SK-N-SH (cell line): ENCODE measurements at regions not wholly inside any gene's neighbourhood (a gene's known extent, or its start where the extent isn't known, plus 50 kb on each side); places are given as distances from the start of the nearest gene placed in this dataset.

Experiments used
- CTCF ChIA-PET: fragments of 300-600, 350-600 bp; formaldehyde crosslinking; extraction: SDS; loops from one replicate; lab custom pipeline; 2021; lab: Yijun Ruan, JAX
- POLR2A ChIA-PET: fragments of 350-600 bp; sonication (Branson Sonifier 250); formaldehyde crosslinking; extraction: SDS; loops from one replicate; lab custom pipeline; 2020; ENCODE audit warnings: antibody characterized with exemption, inconsistent platforms; lab: Yijun Ruan, JAX
- DNase-seq: peaks from one replicate; pipeline ENCODE4 v3.0.0; 2012
- H2AFZ ChIP-seq: fragments of 200-600 bp; sonication (generic); 2 replicates; pipeline ENCODE4 v1.8.1; 2016; ENCODE audit warnings: antibody characterized with exemption, mild to moderate bottlenecking, low read depth
- H3F3A ChIP-seq: fragments of 200-600 bp; sonication (generic); replicated peaks from 2 replicates; pipeline ENCODE3; 2016; ENCODE audit warnings: antibody characterized with exemption, mild to moderate bottlenecking; ENCODE audit not compliant: insufficient read depth
- H3K27ac ChIP-seq, 2 experiments: fragments of 200-500 bp in 1 of 2; fragments of 200-600 bp in 1 of 2; sonication (Bioruptor generic) in 1 of 2; sonication (generic), shearing (Covaris generic) in 1 of 2; 2 replicates each; pipeline versions ENCODE4 v1.5.1 to v1.6.1; 2014 to 2016; ENCODE audit warnings: low read depth in 2 of 2, inconsistent platforms in 1 of 2, low read length in 1 of 2, mild to moderate bottlenecking in 1 of 2, mixed read lengths in 1 of 2
- H3K27me3 ChIP-seq: fragments of 200-600 bp; sonication (generic), shearing (Covaris generic); 2 replicates; pipeline ENCODE4 v1.6.1; 2016; ENCODE audit warnings: mixed run types; ENCODE audit not compliant: insufficient read depth
- H3K36me3 ChIP-seq, 2 experiments: fragments of 200-500 bp in 1 of 2; fragments of 200-600 bp in 1 of 2; sonication (Bioruptor generic) in 1 of 2; sonication (generic) in 1 of 2; replicated peaks in 1 of 2; 2 replicates each; pipeline versions ENCODE3 to v1.5.1; 2014 to 2016; ENCODE audit warnings: low read length in 1 of 2, mild to moderate bottlenecking in 1 of 2; ENCODE audit not compliant: insufficient read depth in 2 of 2, control insufficient read depth in 1 of 2
- H3K4me1 ChIP-seq, 2 experiments: fragments of 200-500 bp in 1 of 2; fragments of 200-600 bp in 1 of 2; sonication (Bioruptor generic) in 1 of 2; sonication (generic), shearing (Covaris generic) in 1 of 2; 2 replicates each; pipeline versions ENCODE4 v1.5.1 to v1.6.1; 2014 to 2016; ENCODE audit warnings: low read depth in 1 of 2, low read length in 1 of 2, mixed run types in 1 of 2; ENCODE audit not compliant: insufficient read depth in 2 of 2, control insufficient read depth in 1 of 2
- H3K4me2 ChIP-seq: fragments of 200-600 bp; sonication (generic), shearing (Covaris generic); 2 replicates; pipeline ENCODE4 v1.6.1; 2017; ENCODE audit warnings: mixed run types
- H3K4me3 ChIP-seq, 2 experiments: fragments of 200-500 bp in 1 of 2; fragments of 200-600 bp in 1 of 2; sonication (Bioruptor generic) in 1 of 2; sonication (generic), shearing (Covaris generic) in 1 of 2; 2 replicates each; pipeline versions ENCODE4 v1.5.1 to v1.8.1; 2014 to 2016; ENCODE audit warnings: low read depth in 2 of 2, inconsistent platforms in 1 of 2, low read length in 1 of 2, mild to moderate bottlenecking in 1 of 2, mixed read lengths in 1 of 2, moderate library complexity in 1 of 2
- H3K79me2 ChIP-seq: fragments of 200-600 bp; sonication (generic); 2 replicates; pipeline ENCODE4 v1.8.1; 2017; ENCODE audit warnings: mild to moderate bottlenecking; ENCODE audit not compliant: insufficient read depth
- H3K9ac ChIP-seq: fragments of 200-600 bp; sonication (generic); 2 replicates; pipeline ENCODE4 v1.6.1; 2017; ENCODE audit warnings: mixed run types
- H3K9me2 ChIP-seq: fragments of 200-600 bp; sonication (generic); 2 replicates; pipeline ENCODE4 v1.6.1; 2017; ENCODE audit warnings: mixed run types
- H3K9me3 ChIP-seq: fragments of 200-600 bp; sonication (generic); 2 replicates; pipeline ENCODE4 v1.6.1; 2017; ENCODE audit warnings: mixed run types, mild to moderate bottlenecking, moderate library complexity
- H4K20me1 ChIP-seq: fragments of 200-600 bp; sonication (generic); 2 replicates; pipeline ENCODE4 v1.6.1; 2017; ENCODE audit warnings: mild to moderate bottlenecking, mixed run types; ENCODE audit not compliant: insufficient read depth
- CHD2 ChIP-seq: fragments of 150-350 bp; IDR thresholded peaks from 2 replicates; pipeline ENCODE4 v1.6.1; 2018; ENCODE audit warnings: low read length; ENCODE audit not compliant: partially characterized antibody
- FOSL2 ChIP-seq: IDR thresholded peaks from 2 replicates; pipeline ENCODE4 v1.4.0; 2012; ENCODE audit warnings: low read depth, mild to moderate bottlenecking, moderate library complexity, borderline replicate concordance
- FOXJ3 ChIP-seq: sonication (generic); formaldehyde crosslinking; IDR thresholded peaks from 2 replicates; pipeline ENCODE4 v1.5.1; 2020; ENCODE audit warnings: mild to moderate bottlenecking, missing genetic modification reagents
- FOXM1 ChIP-seq: IDR thresholded peaks from 2 replicates; pipeline ENCODE4 v1.4.0; 2012; ENCODE audit warnings: low read depth, mild to moderate bottlenecking
- GABPA ChIP-seq: IDR thresholded peaks from 2 replicates; pipeline ENCODE4 v1.4.0; 2012; ENCODE audit warnings: low read depth, mild to moderate bottlenecking
- IRF3 ChIP-seq: fragments of 150-350 bp; IDR thresholded peaks from 2 replicates; pipeline ENCODE4 v1.6.1; 2016; ENCODE audit warnings: mild to moderate bottlenecking, low read depth, low read length
- MEF2A ChIP-seq: IDR thresholded peaks from 2 replicates; pipeline ENCODE4 v1.4.0; 2012; ENCODE audit warnings: low read depth, borderline replicate concordance
- PBX3 ChIP-seq: IDR thresholded peaks from 2 replicates; pipeline ENCODE4; 2012
- POLR2AphosphoS5 ChIP-seq: IDR thresholded peaks from 2 replicates; pipeline ENCODE4 v1.6.1; 2012; ENCODE audit warnings: low read depth, low read length
- RAD21 ChIP-seq: IDR thresholded peaks from 2 replicates; pipeline ENCODE4 v1.6.1; 2012; ENCODE audit warnings: mild to moderate bottlenecking, low read length
- SMC3 ChIP-seq: IDR thresholded peaks from 2 replicates; pipeline ENCODE4 v1.6.1; 2012; ENCODE audit warnings: low read depth, low read length, improper control_type of control experiment
- TAF1 ChIP-seq: IDR thresholded peaks from 2 replicates; pipeline ENCODE4 v1.6.1; 2012; ENCODE audit warnings: low read depth, mild to moderate bottlenecking, low read length, moderate library complexity, borderline replicate concordance
- TEAD4 ChIP-seq: IDR thresholded peaks from 2 replicates; pipeline ENCODE4 v1.4.0; 2012; ENCODE audit warnings: mild to moderate bottlenecking, borderline replicate concordance; ENCODE audit not compliant: insufficient read depth
- USF1 ChIP-seq: IDR thresholded peaks from 2 replicates; pipeline ENCODE4 v1.4.0; 2012; ENCODE audit warnings: low read depth, borderline replicate concordance
- USF2 ChIP-seq: fragments of 150-350 bp; IDR thresholded peaks from 2 replicates; pipeline ENCODE4 v1.6.1; 2017; ENCODE audit warnings: antibody characterized with exemption, low read length, low read depth, borderline replicate concordance
- ZBTB33 ChIP-seq: IDR thresholded peaks from 2 replicates; pipeline ENCODE4 v1.4.0; 2012; ENCODE audit warnings: low read depth, borderline replicate concordance
- WGBS: methylation state at CpG from one replicate; pipeline ENCODE4 v1.1.6; 2017; ENCODE audit warnings: low lambda C conversion rate; 5-methylcytosine and 5-hydroxymethylcytosine counted together

GRCh38 chr3:153392363-153392762 is 230.3 kb downstream of the RAP2B start:
- no peak overlapping the region for H3K27ac ChIP-seq
- POLR2A ChIA-PET, result no interaction called here
- no peak for TF ChIP-seq GABPA
- no peak for TF ChIP-seq POLR2AphosphoS5
- TF ChIP-seq USF2, result no peak
- no peak for TF ChIP-seq IRF3
- TF ChIP-seq TAF1, result no peak
- no peak for TF ChIP-seq RAD21
- TF ChIP-seq SMC3, result no peak
- no peak for TF ChIP-seq PBX3
- no peak for TF ChIP-seq FOXM1
- no peak for TF ChIP-seq USF1
- TF ChIP-seq MEF2A, result no peak
- TF ChIP-seq FOXJ3 (CRISPR knock-in tag), result no peak
- TF ChIP-seq TEAD4, result no peak
- TF ChIP-seq, all 33 proteins: peak for 0
- 1% methylated on average over 2 of the region's 2 CpGs for whole genome bisulfite sequencing
- H3K36me3 ChIP-seq, result peaks cover 0 to 14% of the 10 kb centered on the region in 2 experiments
- no peaks in the 10 kb centered on the region for H4K20me1 ChIP-seq
- no peaks in the 10 kb centered on the region for H3K9me2 ChIP-seq
- CTCF ChIA-PET, result no interaction called here
- H3K79me2 ChIP-seq, result no peaks in the 10 kb centered on the region
- peaks cover 24% of the 10 kb centered on the region; the same call in 1 of the 2 replicates for H3K9me3 ChIP-seq
- peaks cover 3% of the 10 kb centered on the region for H3F3A ChIP-seq
- no peaks in the 10 kb centered on the region for H3K27me3 ChIP-seq
- no peaks in the 10 kb centered on the region for H3K4me1 ChIP-seq
- no peak overlapping the region for H2AFZ ChIP-seq
- H3K9ac ChIP-seq, result no peak overlapping the region
- no peak overlapping the region for H3K4me2 ChIP-seq
- no peak for DNase-seq
- no peak overlapping the region for H3K4me3 ChIP-seq

- WGBS, result 29% methylated on average over 1 of the region's 1 CpG
- DNase-seq, result no peak
- Histone ChIP-seq H3K9me3 (peaks cover 24% of the 10 kb centered on the region; the same call in 1 of the 2 replicates), H3K9me2 (no peaks in the 10 kb centered on the region), H3K36me3 (peaks cover 0 to 14% of the 10 kb centered on the region in 2 experiments), H3K27me3 (no peaks in the 10 kb centered on the region), H3K4me1 (no peaks in the 10 kb centered on the region), H3K79me2 (no peaks in the 10 kb centered on the region), H3K9ac (no peak overlapping the region), H3K4me2 (no peak overlapping the region), H3K4me3 (no peak overlapping the region), H3K27ac (no peak overlapping the region), H3F3A (peaks cover 3% of the 10 kb centered on the region), H2AFZ (no peak overlapping the region), H4K20me1 (no peaks in the 10 kb centered on the region)
- TF ChIP-seq ZBTB33 (no peak), GABPA (no peak), CHD2 (no peak), FOSL2 (no peak)
- ChIA-PET CTCF (no interaction called here), POLR2A (no interaction called here)
Measured at GRCh38 chr3:153394017-153394416, 232.0 kb downstream of the RAP2B start.
